GM12872 (cell line): ENCODE measurements at regions not wholly inside any gene's neighbourhood (a gene's known extent, or its start where the extent isn't known, plus 50 kb on each side); places are given as distances from the start of the nearest gene placed in this dataset.

Source experiments
- CTCF ChIP-seq: IDR thresholded peaks from 3 replicates; pipeline ENCODE4 v1.5.1; 2011; ENCODE audit warnings: low read depth, mild to moderate bottlenecking, low read length, moderate library complexity; ENCODE audit not compliant: insufficient read depth

DNA sequence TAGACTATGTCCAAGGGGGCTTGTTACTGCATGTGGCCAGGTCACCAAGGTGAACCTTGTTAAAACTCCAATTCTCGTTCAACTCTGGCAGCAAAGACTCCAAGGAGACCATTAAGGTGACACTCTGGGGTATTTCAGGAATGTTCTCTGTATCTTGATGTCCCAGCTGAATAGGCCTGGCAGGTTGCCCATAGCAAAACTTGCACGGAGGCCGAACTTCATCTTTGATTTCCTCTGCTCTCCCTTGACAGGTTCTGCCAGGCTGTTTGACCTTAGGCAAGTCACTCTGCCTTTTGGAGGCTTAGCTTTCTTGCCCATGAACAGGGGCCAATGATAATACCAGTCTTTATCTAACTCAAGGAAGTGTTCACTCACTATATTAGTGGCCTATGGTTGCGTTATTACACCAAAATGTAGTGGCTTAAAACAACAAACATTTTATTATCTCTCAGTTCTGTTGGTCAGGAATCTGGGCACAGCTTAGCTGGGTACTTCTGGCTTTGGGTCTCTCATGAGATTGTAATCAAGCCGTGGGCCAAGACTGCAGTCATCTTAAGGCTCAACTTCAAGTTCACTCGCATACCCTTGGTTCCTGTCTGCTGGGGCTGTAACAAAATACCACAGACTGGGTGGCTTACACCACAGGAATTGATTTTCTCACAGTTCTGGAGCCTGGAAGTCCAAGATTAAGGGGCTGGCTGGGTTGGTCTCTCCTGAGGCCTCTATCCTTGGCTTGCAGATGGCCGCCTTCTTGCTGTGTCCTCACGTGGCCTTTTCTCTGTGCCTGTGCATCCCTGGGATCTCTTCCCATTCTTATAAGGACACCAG, 168.5 kb downstream of the UTP18 start:
- TF ChIP-seq CTCF, result no peak

- TF ChIP-seq CTCF, result no peak
Observed at GRCh38 chr17:51430591-51430990, 170.2 kb downstream of the UTP18 start.

DNA sequence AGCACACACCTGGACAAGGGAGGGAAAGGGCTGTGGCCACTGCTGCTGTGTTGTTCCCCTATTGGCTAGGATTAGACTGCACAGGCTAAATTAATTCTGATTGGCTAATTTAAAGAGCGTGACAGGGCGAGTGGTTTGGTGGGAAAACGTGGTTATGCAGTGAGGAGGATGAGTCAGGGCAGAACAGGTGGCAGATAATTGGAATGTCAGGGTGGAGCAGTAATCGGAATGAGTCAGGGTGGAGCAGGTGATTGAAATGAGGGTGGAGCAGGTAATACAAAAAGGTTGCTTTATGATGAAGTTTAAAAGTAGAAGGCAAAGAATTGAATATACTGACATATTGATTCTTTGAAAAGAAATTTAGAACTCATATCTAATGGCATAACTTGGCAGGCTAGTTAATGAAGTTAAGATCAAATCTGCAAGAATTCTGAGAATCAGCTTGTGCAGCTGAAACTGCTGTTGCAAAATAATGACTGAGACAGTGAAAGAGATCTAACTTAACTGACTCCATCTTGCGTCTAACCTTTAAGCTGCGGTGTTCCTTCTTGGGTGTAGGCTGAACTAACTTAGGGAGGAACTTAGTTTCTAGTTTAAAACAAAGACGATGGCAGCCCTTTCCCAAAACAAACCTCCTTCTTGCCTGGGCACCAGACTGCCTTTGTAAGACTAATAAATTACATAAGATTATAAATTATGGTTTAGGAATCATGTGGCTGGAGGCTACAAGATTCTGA, 174.3 kb downstream of the UTP18 start:
- no peak for TF ChIP-seq CTCF

- TF ChIP-seq CTCF, result no peak
Observed at GRCh38 chr17:51435171-51435552, 174.8 kb downstream of the UTP18 start.

GRCh38 chr17:51435641-51436091, 175.3 kb downstream of the UTP18 start:
- peak; percentile 74 for TF ChIP-seq CTCF

GRCh38 chr17:51439395-51440229, 179.3 kb downstream of the UTP18 start:
- no peak for TF ChIP-seq CTCF

GRCh38 chr17:51441431-51441830, 181.1 kb downstream of the UTP18 start:
- TF ChIP-seq CTCF, result no peak
